ENCODE measurements at regions not wholly inside any gene's neighbourhood (a gene's known extent, or its start where the extent isn't known, plus 50 kb on each side); places are given as distances from the start of the nearest gene placed in this dataset.
"Not testable (repeated sequence)": the region's sequence is repeated elsewhere in the genome, so short reads cannot be mapped to it uniquely, and the experiment has no call there.

DNA sequence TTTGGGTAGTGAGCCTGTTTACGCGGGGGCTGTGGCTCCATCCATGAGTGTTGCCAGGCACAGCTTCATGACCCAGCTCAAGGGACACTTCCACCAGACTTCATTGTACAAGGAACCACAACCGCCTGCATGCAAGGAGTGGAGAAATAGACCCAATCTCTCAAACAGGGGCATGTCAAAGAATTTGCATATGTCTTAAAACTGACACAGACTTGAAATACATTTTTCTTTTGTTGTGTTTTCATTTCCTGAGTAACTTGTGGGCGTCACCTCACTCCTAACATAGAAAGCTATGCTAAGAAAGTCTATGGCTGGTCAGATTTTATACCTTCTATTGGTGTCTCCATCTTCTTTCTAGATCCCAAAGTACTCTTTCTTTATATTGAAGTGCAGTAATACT is 266.2 kb upstream of the RNF32 start:
- DNase-seq: no peak

GRCh38 chr7:156369929-156370328 is 270.6 kb upstream of the RNF32 start:
- not testable (repeated sequence) for DNase-seq

- no peak for DNase-seq
These were observed 272.3 kb upstream of the RNF32 start for GRCh38 chr7:156368053-156368843.

GRCh38 chr7:156363751-156364150 is 276.8 kb upstream of the RNF32 start:
- DNase-seq: no peak

GRCh38 chr7:156360835-156361234 is 279.7 kb upstream of the RNF32 start:
- DNase-seq: no peak

GRCh38 chr7:156356551-156356950 is 284.0 kb upstream of the RNF32 start:
- no peak for DNase-seq

GRCh38 chr7:156353352-156353751 is 287.2 kb upstream of the RNF32 start:
- DNase-seq: no peak

DNA sequence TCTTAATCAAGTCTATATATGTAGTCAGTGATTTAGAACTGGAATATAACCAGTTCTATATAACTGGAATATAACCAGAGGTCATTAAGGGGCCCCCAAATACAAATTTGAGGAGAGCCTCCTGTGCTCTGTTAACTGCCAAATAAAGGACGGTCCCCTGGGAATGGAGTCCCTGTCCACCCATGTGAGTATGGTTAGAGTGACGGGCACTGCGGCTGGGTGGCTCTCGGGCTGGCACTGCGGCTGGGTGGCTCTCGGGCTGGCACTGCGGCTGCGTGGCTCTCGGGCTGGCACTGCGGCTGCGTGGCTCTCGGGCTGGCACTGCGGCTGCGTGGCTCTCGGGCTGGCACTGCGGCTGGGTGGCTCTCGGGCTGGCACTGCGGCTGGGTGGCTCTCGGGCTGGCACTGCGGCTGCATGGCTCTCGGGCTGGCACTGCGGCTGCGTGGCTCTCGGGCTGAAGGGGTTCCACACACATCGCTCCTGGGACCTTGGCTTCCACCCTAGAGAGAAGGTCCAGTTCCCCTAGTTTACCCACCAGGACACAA is 292.8 kb upstream of the RNF32 start:
- DNase-seq: not testable (repeated sequence)

- no peak for DNase-seq
These were observed 293.4 kb upstream of the RNF32 start for GRCh38 chr7:156347132-156347531.

- DNase-seq: no peak
These were observed 296.0 kb upstream of the RNF32 start for GRCh38 chr7:156344595-156344994.

- no peak for DNase-seq
These were observed 305.9 kb upstream of the RNF32 start for GRCh38 chr7:156334636-156335035.

GRCh38 chr7:156327916-156328315 is 312.7 kb upstream of the RNF32 start:
- no peak for DNase-seq

DNA sequence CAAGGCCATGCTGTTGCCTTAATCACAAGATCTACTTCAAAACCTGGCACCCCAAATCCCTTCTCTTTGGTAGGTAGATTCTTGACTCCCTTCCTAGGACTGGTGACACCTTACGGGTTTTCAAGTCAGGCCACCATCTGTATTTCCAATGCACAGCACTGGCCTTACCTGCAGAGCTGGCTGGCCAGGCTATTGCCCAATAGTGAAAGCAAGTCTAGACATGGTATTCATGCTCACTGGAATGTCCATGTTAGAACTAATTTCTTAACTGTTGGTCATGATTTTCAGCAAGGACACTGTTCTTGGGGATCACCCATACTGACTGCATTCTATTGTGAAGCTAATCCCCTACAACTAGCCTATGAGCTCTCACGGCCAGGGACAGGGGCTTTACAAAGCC is 313.1 kb upstream of the RNF32 start:
- no peak for DNase-seq

DNA sequence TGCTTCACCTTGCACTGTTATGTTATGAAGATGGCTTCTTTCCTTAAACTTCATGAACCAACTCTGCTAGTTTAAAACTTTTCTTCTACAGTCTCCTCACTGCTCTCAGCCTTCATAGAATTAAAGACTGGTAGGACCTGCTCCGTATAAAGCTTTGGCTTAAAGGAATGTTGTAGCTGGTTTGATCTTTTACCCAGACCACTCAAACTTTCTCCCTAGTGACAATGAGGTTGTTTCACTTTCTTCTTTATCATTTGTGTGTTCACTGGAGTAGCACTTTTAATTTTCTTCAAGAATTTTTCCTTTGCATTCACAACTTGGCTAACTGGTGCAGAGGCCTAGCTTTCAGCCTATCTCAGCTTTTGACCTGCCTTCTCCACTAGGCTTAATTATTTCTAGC is 316.4 kb upstream of the RNF32 start:
- no peak for DNase-seq

GRCh38 chr7:156321430-156321829 is 319.1 kb upstream of the RNF32 start:
- DNase-seq: not testable (repeated sequence)

DNA sequence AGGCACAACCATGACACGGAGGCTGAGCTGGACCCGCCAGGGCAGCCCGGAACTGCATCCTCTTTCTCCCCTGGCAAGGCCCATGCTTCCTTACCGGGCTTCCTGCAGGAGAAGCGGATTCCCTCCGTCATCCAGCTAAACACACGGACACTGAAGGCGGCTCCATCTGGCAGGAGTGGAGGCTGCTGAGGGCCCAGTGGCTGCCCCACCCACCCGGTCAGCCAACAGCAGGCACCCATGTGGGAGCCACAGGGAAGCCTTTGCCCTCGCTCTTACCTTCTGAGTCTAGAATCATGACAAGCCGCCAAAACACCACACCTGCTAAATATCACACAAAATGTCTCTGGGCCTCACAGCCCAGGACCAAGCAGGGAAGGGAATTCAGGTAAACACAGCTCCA is 321.6 kb upstream of the RNF32 start:
- no peak for DNase-seq

DNA sequence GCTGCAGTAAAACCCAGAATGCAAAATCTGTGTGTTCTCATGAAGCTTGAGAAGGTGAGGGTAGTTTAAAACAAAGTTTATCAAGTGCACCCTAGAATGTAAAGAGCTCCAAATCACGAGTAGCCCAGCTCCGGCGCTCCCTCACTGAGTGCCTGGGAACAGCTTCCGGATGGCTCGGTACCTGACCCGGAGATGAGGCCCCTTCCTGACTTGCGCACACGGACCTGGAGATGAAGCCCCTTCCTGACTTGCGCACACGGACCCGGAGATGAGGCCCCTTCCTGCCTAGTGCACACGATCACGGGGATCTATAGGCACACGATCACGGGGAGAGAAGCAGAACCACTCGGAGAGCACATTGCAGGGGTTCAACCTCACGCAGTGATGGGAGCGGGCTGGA is 322.1 kb upstream of the RNF32 start:
- no peak for DNase-seq

DNA sequence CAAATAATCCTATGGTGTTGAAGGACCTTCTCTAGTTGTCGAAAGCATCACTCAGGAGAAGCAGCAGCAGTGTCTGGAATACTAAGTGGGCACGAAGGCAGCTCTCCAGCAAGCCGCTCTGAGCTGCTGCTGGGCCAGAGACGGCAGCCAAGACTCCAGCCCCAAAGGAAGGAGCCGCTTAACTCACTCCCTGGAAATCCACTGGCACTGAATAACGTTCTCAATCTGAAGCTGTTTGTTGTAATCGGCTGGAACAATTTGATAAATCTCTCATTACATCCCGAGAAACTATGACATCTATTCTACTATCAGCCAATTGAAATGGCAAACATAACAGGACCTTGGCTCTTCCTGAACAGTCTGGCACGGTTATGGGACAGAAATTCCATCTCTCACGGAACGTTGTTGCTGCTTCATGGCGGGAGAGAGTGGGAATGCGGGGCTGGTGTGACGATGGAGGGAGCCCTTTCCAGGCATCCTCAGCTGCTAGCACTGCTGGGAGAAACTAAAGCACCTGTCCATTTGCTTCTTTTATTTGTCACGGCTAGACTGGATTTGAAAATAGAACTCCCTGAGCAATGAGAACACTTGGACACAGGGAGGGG is 331.5 kb upstream of the RNF32 start:
- no peak for DNase-seq

- no peak for DNase-seq
These were observed 333.4 kb upstream of the RNF32 start for GRCh38 chr7:156307193-156307592.

DNA sequence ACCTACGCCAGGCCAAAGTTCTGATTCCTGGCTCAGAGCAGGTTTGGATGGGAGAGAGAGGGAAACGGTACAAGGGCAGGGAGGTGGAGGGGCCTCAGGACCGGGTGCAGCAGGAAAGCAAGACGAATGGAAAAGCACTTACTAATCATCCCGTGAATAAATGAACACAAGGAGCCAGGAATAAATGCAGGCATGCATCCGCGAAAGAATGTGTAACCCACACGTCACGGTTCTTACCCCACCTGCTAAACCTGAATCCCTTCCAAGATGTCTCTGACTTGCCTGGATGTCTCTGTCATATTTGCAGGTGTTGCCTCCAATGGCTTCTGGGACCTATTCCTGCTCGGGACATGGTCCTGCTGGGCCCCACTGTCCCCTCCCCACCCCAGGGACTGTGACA is 335.2 kb upstream of the RNF32 start:
- DNase-seq: no peak

- DNase-seq: no peak
These were observed 357.8 kb upstream of the RNF32 start for GRCh38 chr7:156282816-156283215.

DNA sequence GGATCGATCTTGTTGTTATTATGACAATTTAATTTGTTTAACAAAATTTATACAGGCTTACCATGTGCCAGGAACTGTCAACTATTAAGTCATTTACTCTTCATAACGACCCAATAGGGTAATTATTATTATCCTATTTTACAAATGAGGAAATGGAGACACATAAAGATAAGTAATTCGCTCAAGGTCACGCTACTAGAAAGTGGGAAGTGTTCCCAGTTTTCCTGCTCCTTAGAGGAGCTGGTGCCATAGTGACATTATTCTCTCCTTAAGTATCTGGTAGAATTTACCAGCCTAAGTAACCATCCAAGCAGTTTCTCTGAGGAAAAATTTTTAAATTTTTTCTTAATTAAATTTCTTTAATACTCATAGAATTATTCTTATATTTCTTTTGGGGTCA is 360.9 kb upstream of the RNF32 start:
- DNase-seq: no peak

- no peak for DNase-seq
These were observed 365.3 kb upstream of the RNF32 start for GRCh38 chr7:156275292-156275691.

DNA sequence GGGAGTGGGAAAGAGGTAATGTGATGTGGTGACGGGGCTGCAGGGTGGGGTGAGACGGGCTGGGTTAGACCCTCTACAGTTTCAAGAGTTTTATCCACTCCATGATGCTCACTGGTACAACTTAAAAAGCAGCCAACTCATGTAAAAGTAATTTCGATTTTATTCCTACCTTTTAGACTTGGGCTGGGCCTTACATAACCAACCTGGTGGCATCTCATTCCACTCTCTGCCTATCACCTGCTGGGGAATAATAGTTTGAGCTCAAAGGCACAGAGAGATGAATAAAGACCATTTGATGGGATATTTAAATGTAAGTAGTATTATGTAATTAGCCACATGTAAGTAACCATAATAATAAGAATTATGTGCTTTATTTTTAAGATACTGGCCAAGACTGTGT is 366.0 kb upstream of the RNF32 start:
- no peak for DNase-seq

GRCh38 chr7:156261581-156261980 is 379.0 kb upstream of the RNF32 start:
- DNase-seq: no peak

Measured in GDM1 (cell line).